Stimulated activated CD8-positive, alpha-beta memory T cell treated with anti-CD3 and anti-CD28 coated beads, Interleukin-7, amount 100 ng/mL, for 4 hours (primary cell): ENCODE measurements at regions not wholly inside any gene's neighbourhood (a gene's known extent, or its start where the extent isn't known, plus 50 kb on each side); places are given as distances from the start of the nearest gene placed in this dataset.

Experiments used
- DNase-seq, 2 donors: peaks; one replicate each; pipeline ENCODE4 v3.0.0-alpha.2; 2020; ENCODE audit warnings: low read depth in 2 of 2

- no peak for DNase-seq
These were observed 383.1 kb upstream of the MEX3C start for GRCh38 chr18:51580580-51580979.

GRCh38 chr18:51582551-51582950 lies 385.1 kb upstream of the MEX3C start:
- DNase-seq, result no peak

GRCh38 chr18:51588616-51589015 lies 391.1 kb upstream of the MEX3C start:
- no peak for DNase-seq

- no peak for DNase-seq
These were observed 396.4 kb upstream of the MEX3C start for GRCh38 chr18:51593931-51594330.

- DNase-seq, result no peak
These were observed 405.6 kb upstream of the MEX3C start for GRCh38 chr18:51603111-51603510.

- DNase-seq, result no peak
These were observed 406.1 kb upstream of the MEX3C start for GRCh38 chr18:51603551-51603950.

GRCh38 chr18:51610481-51610880 lies 413.0 kb upstream of the MEX3C start:
- DNase-seq, result no peak

- DNase-seq, result no peak
These were observed 413.8 kb upstream of the MEX3C start for GRCh38 chr18:51611326-51611725.

- DNase-seq, result no peak
These were observed 416.6 kb upstream of the MEX3C start for GRCh38 chr18:51614033-51614432.

- no peak for DNase-seq
These were observed 417.6 kb upstream of the MEX3C start for GRCh38 chr18:51614967-51615571.

- no peak for DNase-seq
These were observed 419.7 kb upstream of the MEX3C start for GRCh38 chr18:51617167-51617566.

GRCh38 chr18:51617572-51618260 lies 420.2 kb upstream of the MEX3C start:
- no peak for DNase-seq

- DNase-seq, result no peak
These were observed 421.8 kb upstream of the MEX3C start for GRCh38 chr18:51619283-51619682.

GRCh38 chr18:51621113-51621863 lies 423.8 kb upstream of the MEX3C start:
- DNase-seq, result no peak

GRCh38 chr18:51621864-51622160 lies 424.3 kb upstream of the MEX3C start:
- DNase-seq, result no peak

GRCh38 chr18:51622702-51623101 lies 425.2 kb upstream of the MEX3C start:
- no peak for DNase-seq

- DNase-seq, result no peak
These were observed 426.2 kb upstream of the MEX3C start for GRCh38 chr18:51623653-51624052.

- DNase-seq, result no peak
These were observed 433.2 kb upstream of the MEX3C start for GRCh38 chr18:51630706-51631105.

- DNase-seq, result no peak
These were observed 440.4 kb upstream of the MEX3C start for GRCh38 chr18:51637881-51638280.

- DNase-seq, result no peak
These were observed 442.1 kb upstream of the MEX3C start for GRCh38 chr18:51639541-51639940.

GRCh38 chr18:51643483-51643882 lies 446.0 kb upstream of the MEX3C start:
- DNase-seq, result no peak

GRCh38 chr18:51645607-51646006 lies 448.1 kb upstream of the MEX3C start:
- DNase-seq, result no peak

GRCh38 chr18:51647346-51647745 lies 449.9 kb upstream of the MEX3C start:
- DNase-seq, result no peak
